ENCODE measurements at regions not wholly inside any gene's neighbourhood (a gene's known extent, or its start where the extent isn't known, plus 50 kb on each side); places are given as distances from the start of the nearest gene placed in this dataset.

DNA sequence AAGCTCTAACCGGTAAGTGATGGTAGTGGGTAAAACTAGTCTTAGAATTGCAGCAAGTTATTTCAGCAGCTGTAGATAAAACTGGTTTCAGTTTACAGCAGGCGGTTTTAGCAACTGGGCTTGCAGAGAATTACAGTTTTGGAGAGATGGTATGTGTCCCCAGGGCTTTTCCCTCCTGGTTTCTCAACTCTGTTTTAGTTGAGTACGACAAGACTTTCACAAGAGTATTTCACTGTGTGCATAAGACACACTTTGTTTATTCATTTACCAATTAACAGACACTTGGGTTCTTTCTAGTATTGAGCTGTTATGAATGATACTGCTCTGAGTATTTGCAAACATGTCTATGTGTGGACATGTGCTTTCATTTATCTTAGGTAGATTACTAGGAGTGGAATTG, 65.6 kb upstream of the RFX8 start (continued):
- TF ChIP-seq MAFK (IDR thresholded peaks at IDR 0.05; ENCODE audit: low read depth, low read length) (no peak), ZNF274 (IDR thresholded peaks at IDR 0.05; ENCODE audit: borderline replicate concordance, extremely low read depth, low read length) (no peak), CBX5 (IDR thresholded peaks at IDR 0.05; ENCODE audit: low read depth, low read length) (no peak), SIRT6 (IDR thresholded peaks at IDR 0.05; ENCODE audit: low read length) (no peak), YY1 (IDR thresholded peaks at IDR 0.05; ENCODE audit: low read depth, low read length) (no peak), BCL11A (IDR thresholded peaks at IDR 0.05; ENCODE audit: low read depth in 2 of 2, low read length in 2 of 2) (no peak), EZH2 (IDR thresholded peaks at IDR 0.05; ENCODE audit: low read depth, low read length, severe bottlenecking) (no peak)
- TF ChIP-seq, protein P1, sequence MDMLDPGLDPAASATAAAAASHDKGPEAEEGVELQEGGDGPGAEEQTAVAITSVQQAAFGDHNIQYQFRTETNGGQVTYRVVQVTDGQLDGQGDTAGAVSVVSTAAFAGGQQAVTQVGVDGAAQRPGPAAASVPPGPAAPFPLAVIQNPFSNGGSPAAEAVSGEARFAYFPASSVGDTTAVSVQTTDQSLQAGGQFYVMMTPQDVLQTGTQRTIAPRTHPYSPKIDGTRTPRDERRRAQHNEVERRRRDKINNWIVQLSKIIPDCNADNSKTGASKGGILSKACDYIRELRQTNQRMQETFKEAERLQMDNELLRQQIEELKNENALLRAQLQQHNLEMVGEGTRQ (IDR thresholded peaks at IDR 0.05; ENCODE audit: low read length): no peak

All from H1 (cell line).